COLO668 (cell line): ENCODE measurements at regions not wholly inside any gene's neighbourhood (a gene's known extent, or its start where the extent isn't known, plus 50 kb on each side); places are given as distances from the start of the nearest gene placed in this dataset.
"Not testable (repeated sequence)": the region's sequence is repeated elsewhere in the genome, so short reads cannot be mapped to it uniquely, and the experiment has no call there.

Experiments used
- DNase-seq: peaks from one replicate; lab custom pipeline; 2025; ENCODE audit not compliant: unreplicated experiment; lab: John Stamatoyannopoulos, UW

DNA sequence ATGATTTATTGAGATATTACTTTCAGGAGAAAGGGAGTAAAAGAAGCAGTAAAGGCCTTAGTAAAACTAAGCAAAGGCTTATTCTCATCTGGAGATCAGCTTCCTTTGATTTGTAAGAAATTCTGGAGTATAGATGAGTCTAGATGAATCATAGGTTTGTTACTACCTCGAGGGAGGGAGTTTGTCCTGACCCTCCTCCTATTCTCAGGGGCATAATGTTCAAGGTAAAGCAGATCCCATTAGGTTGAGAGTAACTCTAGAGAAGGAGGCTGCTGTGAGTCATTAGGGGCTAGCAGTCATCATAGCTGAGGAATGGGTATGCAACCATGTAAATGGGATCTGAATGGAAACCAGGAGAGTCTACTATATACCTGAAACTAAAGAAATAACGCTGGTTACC lies 155.5 kb upstream of the MOCS2 start:
- DNase-seq = no peak

DNA sequence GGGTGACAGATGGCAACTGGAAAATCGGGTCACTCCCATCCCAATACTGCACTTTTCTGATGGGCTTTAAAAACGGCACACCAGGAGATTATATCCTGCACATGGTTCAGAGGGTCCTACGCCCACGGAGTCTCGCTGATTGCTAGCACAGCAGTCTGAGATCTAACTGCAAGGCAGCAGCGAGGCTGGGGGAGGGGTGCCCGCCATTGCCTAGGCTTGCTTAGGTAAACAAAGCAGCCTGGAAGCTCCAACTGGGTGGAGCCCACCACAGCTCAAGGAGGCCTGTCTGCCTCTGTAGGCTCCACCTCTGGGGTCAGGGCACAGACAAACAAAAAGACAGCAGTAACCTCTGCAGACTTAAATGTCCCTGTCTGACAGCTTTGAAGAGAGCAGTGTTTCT lies 158.7 kb upstream of the MOCS2 start:
- not testable (repeated sequence) for DNase-seq

DNA sequence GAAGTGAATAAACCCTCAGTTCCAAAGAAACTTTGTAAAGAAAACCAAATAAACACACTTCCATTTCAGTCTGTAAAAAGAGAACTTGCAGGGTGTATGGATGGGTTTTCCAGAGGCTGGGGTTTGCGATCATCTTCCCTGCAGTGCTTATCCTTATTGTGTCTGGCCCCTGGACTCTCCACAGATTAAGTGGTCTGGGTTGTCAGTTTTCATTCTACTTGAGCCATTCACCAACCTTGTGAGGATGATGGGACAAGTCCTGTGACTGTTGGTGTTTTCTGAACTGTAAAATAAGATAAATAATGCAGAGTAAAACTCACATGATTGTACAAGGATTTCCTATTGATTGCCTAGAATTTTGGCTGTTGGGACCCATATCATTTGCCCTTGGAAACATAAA lies 166.1 kb upstream of the MOCS2 start:
- no peak for DNase-seq

DNA sequence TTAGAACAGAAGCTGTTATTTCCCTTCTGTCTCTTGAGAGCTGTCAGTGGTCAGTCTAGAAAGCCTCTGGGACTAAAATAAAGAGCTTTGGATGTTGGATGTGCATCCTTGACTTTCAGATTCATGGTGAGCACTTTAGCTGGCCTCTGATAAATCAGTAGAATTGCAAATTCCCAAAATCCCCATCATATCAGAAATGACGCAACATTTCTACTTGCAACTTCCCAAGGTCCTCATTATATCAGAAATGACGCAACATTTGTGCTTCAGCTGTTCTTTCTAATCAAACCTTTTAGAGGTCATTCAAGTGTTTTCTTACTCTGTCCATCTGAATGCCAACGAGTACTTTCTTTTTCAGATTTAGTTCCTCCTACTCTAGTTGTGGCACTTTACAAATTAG lies 167.3 kb upstream of the MOCS2 start:
- DNase-seq = no peak

DNA sequence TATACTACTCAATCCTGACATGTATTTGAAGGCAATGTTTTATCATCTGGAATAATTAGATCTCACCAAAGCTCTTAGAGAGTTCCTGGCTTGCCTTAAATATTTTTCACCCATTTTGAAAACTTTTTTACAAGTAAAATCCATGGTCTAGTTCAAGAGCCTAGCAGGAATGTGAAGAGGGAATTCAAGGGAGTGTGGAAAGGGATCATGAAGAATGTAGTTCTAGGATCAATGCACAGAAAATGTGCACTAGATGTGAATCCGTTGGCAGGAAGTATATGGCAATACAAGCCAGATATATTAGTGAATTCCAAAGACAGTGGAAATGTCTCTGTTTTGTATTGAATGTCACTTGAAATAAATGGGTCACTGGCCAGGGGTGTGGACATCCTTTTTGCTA lies 167.9 kb upstream of the MOCS2 start:
- no peak for DNase-seq

DNA sequence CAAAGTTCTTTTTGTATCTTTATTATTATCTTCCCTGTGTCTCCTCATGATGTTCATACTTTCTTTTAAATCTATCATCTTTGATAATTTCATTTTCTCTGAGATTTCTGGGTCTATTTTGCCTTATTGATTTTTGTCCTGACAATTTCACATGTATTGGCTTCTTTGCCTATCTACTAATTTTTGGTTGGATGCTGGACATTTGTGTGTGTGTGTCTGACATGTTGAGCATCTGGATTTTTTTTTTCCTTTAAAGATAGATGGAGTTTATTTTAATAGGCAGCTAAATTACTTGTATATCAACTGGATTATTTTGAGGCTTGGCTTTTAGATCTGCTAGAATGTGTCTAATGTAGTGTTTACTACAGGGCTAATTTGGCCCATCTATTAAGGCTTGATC lies 178.0 kb upstream of the MOCS2 start:
- no peak for DNase-seq

DNA sequence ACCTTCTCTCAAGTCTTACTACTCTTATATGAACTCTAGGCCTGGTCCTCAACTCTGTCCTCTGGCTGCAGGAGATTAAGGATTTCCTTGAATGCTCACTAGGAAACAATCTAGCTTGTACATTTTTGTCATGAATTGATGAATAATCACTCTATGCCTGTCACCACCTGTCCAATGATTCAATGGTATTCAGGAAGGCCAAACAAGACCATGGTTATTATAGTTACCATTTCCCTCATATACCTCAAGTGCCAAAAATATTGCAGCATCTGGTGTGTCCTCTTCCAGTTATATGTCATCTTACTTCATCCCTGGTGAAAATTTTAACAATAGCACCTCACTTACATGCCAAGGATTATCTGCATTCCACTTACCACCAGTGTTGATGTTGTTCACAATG lies 179.0 kb upstream of the MOCS2 start:
- DNase-seq = no peak

DNA sequence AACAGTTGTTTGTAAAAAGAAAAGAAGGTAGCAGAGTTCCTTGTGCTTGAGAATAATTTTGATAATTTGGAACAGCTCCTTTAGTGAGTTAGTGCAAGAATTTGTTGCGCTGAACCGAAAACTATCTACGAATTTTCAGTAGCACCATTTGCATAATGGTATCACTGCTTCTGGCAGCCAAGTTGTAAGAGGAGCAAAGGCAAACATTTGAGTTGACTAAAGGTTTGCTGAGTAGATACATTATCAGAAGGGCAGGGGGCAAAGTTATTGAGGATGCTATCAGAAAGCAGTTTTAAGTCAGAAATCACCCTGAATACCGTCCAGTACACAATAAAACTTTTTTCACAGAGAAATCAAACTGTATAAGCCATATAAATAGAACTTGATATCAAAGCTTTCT lies 181.5 kb upstream of the MOCS2 start:
- DNase-seq = no peak

DNA sequence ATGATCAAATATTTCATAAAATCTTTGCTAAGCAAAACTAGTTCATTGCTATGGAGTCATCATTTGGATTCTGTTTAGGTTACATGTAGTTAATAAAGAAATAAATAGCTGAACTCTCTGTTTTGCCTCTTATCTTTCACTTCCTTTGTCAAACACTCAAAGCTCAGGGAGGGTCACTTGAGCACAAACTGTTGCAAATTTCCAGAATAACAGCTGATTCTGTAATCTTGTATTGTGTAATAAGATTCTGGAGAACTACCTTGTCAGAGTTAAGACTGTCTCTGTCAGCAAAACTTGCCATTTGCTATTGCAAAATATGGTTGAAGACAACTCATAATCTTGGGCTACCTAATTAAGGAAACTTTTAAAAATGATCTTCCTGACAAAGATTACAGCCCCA lies 182.0 kb upstream of the MOCS2 start:
- DNase-seq = no peak

DNA sequence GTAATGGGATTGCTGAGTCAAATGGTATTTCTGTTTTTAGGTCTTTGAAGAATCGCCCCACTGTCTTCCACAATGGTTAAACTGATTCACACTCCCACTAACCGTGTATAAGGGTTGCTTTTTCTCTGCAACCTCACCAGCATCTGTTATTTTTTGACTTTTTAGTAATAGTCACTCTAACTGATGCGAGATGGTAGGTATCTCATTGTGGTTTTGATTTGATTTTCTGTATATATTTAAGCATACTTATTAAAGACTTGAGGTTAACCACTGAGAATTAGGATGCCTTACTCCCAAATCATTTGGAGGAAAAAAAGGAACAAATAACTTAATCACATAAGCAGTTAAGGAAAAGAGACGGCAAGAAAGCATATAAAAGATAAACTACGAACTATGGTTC lies 181.6 kb upstream of the FST start:
- DNase-seq = no peak

DNA sequence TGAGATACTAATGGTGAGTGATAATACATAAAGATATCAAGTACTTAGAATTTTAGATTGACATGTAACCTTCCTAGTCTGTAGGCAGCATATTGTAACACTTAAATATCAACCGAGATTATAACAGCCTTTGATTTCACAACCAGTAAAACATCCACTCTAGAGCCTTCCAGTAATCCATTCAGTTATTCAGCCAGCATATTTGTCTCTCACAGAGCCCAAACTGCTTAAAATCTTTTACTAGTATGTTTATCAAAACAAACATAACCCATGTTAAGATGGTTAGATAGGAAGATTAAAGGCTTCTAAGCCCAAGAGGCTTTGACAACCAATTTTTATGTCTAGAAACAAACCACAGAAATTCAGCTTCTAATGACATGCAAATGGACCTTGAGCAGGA lies 177.9 kb upstream of the FST start:
- no peak for DNase-seq

DNA sequence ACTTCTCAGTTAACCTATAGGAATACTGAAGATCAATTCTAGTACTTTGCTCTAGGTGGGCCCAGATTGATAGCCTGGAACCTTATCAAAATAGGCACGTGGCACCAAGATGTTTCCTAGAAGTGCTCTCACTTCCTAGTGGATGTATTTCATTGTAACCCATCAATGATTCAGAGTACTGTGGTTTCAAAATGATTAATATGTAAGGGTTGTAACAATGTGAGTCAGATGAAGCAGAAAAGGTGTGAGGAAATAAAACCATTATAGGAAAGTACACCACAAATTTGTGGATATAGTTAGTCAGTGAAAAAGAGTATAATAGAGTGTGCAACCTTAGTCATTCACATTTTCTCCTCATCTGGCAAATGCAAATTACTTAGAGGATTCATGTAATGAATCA lies 177.3 kb upstream of the FST start:
- DNase-seq = no peak

DNA sequence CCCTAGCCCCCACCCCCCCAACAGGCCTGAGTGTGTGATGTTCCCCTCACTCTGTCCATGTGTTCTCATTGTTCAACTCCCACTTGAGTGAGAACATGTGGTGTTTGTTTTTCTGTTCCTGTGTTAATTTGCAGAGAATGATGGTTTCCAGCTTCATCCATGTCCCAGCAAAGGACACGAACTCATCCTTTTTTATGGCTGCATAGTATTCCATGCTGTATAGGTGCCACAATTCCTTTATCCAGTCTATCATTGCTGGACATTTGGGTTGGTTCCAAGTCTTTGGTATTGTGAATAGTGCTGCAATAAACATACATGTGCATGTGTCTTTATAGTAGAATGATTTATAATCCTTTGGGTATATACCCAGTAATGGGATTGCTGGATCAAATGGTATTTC lies 175.1 kb upstream of the FST start:
- not testable (repeated sequence) for DNase-seq

DNA sequence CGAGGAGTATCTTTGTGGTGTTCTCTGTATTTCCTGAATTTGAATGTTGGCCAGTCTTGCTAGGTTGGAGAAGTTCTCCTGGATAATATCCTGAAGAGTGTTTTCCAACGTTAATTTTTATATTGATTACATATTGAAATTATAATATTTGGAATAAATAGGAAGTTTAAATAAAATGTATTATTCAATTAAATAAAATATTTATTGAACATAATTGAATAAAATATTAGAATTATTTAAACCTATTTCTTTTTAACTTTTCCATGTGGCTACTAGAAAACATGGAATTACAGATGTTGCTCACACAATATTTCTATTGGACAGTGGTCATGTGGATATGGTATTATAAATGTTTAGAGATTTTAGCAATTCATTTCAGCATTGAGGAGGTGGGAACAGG lies 170.8 kb upstream of the FST start:
- no peak for DNase-seq

DNA sequence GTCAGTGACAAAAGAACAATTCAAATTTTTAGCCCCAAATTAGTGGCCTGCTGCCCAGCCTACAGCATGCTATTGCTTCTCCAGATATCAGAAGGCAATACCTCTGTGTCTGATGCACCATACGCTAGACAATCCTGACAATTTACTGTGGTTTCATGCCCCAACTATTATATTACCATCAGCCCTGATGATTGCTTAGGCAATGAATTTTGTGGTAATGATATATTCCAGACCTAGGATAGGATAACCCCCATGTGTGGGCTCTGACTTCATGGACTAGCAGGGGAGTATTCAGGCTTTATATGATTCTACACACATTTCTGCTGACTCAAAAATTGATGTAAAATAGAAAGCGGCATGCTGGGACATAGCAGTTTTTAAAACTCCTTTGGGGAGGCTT lies 168.7 kb upstream of the FST start:
- DNase-seq = no peak

DNA sequence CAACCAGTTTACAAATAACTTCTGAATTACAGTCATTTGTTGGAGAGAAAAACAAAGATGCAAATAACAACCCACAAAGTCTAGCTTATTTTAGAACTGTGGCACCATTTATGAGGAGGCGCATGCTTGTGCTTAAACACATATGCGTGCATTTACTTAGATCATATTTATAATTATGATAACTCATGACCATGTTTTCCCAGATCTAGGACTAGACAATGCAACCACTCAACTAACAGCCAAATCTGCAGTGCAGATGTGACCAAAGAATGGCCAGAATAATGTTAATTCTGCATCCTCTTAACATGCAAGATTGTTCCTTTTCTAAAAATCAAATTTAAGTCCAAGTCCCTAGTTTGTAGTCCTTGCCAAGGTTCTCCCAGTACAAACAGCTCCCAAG lies 167.3 kb upstream of the FST start:
- DNase-seq = no peak

DNA sequence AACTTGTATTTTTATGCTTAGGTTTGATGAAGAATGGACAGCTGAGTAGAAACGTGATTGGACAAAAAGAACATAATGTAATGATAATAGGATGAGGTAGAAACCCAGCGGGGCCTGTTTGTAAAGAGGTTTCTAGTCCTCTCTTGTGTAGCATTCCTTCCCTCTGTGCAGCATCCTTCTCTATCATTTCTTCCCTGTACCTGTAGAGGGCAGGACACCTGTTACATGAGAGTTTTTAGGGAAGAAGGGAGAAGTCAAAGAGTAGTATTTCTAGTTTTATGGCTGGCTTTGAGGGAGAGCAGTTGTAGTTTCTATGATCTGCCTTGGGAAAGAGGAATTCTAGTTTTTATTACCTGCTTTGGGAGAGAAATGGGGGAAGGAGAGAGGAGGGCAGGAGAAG lies 162.1 kb upstream of the FST start:
- no peak for DNase-seq

DNA sequence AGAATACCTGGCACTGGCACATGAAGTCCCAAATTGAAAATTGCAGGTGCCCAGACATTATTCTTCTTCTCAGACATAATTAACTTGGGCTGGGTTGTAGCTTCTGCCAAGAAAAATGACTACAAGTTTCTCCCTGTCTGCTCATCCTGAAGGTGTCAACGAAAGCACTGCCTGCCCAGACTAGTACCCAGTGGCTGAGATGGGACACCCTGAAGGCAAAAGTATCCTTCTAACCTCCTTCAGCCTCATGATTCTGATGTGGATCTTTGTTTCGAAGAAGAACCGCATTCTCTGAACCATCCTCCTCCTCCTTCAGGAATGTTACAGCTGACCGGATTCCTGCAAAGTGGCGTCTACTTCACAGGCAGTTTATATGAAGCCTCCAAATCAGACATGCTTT lies 161.1 kb upstream of the FST start:
- DNase-seq = no peak

DNA sequence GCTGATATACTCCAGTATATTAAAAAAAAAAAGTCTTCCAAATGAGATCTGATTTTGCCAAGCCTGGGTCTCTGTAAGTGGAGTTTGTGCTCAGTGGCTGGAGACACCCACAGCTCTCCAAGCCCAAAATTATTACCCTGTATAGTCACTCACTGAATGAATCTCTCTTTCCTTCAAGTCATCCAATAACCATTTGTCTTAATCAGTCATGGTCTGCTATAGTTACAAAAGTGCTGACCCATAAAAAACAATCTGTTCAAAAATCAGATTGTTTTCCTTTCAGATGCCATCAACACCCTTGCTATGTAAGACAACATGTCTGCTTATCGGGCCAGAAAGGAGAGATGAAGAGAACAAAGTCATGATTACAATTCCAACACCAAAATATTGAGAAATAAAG lies 159.4 kb upstream of the FST start:
- no peak for DNase-seq

DNA sequence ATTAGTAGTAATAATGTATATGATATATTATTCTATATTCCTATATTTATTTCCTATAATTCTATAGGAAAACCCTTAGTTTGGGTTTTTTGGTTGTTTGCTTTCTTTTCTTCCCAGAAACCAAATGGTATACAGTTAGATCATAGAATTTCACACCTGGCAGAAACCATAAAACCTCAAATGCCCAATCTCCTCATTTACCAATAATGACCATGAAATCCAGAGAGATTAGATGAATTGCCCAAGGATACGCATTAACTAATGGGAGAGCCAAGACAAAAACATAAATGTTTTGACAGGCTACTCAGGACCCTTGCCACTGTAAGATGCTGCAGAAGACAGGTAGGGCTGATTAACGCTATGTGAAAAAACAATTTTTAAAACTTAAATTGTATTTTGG lies 158.7 kb upstream of the FST start:
- no peak for DNase-seq

DNA sequence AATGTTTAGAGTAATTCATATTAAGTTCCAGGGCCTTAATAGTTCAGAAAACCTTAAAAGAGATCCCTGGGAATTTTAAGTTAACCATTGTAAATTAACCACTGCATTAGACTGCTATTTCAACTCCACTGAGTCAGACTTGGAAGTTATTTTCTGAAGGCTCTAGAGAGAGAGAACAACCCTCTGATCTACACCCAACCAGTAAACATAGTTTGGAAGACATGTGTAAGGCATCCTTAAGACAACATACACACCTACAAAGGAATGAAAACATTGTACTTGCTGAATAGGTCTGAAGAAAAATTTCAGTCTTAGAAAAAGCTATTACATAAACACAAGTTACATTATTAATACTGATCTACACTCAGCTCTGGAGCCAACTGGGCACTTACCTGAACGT lies 158.2 kb upstream of the FST start:
- DNase-seq = no peak

DNA sequence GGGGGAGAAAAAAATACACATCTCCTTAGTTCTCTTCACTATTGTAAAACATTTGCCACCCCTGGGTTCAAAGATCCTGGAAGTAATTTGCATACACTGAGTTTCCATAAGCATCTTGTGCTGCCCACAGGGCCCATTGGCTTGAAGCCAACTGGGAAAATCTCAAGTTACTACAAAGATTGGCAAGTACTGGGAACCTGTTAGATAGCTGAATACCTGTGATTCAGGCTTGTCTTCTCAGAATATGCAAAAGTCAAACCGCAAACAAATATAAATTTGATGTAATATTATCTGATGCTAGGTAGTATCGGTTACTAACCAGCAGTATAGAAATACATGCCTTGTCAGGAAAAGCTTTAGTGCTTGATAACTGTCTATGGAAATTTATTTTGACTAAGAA lies 156.9 kb upstream of the FST start:
- DNase-seq = no peak

DNA sequence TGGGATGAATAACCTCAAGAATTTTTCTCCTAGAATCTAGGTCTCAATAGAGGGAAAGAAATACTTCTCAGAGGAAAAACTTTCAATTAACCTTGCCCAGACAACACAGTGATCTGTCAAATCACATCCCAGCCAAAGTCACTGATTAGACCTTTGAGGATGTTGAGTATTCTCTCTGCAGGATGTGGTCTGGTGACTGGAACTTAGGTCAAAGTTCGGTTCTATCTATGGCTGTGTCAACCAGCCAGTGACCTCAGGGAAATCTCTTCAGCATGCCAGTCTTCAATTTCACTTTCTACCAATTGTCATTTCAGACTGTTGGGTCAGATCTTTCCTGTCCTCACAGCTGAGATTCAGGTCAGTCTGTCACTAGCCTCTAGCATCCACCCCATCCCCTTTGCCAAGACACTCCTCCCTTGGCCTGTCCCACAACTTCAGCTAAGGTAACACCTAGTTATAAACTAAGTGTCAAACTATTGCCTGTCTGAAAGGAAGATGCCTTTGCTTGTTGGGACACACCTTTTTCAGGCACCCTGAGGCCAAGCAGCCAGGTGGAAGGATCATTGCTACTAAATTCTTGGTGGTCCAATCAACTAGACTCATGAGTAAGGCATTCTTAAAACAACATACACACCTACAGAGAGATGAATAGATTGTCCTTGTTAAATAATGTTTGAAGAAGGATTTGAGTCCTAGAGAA lies 156.3 kb upstream of the FST start:
- no peak for DNase-seq
